HG03159 (cell line): ENCODE measurements at regions not wholly inside any gene's neighbourhood (a gene's known extent, or its start where the extent isn't known, plus 50 kb on each side); places are given as distances from the start of the nearest gene placed in this dataset.
"Not testable (repeated sequence)": the region's sequence is repeated elsewhere in the genome, so short reads cannot be mapped to it uniquely, and the experiment has no call there.

Experiments
- ATAC-seq: cut with Tn5 transposase; IDR thresholded peaks from one replicate; pipeline ENCODE4 v1.9.1; 2021; ENCODE audit warnings: mild to moderate bottlenecking, moderate library complexity; ENCODE audit not compliant: unreplicated experiment

DNA sequence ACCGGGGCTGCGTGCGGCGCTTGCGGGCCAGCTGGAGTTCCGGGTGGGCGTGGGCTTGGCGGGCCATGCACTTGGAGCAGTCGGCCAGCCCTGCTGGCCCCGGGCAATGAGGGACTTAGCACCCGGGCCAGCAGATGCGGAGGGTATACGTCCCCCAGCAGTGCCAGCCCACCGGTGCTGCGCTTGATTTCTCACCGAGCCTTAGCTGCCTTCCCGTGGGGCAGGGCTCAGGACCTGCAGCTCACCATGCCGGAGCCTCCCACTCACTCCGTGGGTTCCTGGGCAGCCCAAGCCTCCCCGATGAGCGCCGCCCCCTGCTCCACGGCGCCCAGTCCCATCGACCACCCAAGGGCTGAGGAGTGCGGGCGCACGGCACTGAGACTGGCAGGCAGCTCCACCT, 51.4 kb upstream of the INPP4B start:
- ATAC-seq = not testable (repeated sequence)

- ATAC-seq = no peak
Observed at GRCh38 chr4:142900622-142901021, 54.5 kb upstream of the INPP4B start.

GRCh38 chr4:142901166-142901662, 55.1 kb upstream of the INPP4B start:
- no peak for ATAC-seq

DNA sequence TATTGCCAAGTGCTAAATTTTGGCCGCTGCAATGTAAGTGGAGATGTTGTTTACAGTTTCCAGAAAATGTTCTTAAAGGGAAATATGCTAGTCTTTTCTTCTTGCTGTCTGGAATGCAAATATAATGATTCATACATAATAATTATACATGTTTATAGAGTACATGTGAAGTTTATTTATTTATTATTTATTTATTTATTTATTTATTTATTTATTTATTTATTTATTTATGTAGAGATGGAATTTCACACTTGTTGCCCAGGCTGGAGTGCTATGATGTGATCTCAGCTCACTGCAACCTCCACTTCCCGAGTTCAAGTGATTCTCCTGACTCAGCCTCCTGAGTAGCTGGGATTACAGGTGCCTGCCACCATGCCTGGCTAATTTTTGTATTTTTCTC, 57.5 kb upstream of the INPP4B start:
- not testable (repeated sequence) for ATAC-seq

DNA sequence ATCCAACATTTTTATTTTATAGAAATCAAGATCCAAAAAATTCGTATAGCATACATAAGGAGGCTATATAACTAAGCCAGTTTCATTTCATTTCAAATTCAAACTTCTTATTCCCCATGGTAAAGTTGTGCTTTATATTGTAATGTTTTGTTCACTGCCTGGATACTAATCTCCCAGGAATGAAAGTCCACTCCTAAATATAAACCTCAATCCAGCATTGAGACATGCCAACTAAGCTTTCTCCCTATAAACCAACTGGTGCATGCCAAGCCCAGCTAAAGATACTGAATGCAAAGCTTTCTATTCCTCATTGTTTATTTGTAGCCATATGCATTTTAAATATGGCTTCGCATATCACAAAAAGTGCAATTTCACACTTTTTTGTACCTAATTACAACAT, 63.8 kb upstream of the INPP4B start:
- no peak for ATAC-seq

GRCh38 chr4:142913034-142913433, 66.9 kb upstream of the INPP4B start:
- no peak for ATAC-seq

GRCh38 chr4:142913461-142914030, 67.4 kb upstream of the INPP4B start:
- ATAC-seq = no peak

- no peak for ATAC-seq
Observed at GRCh38 chr4:142917678-142918077, 71.6 kb upstream of the INPP4B start.

DNA sequence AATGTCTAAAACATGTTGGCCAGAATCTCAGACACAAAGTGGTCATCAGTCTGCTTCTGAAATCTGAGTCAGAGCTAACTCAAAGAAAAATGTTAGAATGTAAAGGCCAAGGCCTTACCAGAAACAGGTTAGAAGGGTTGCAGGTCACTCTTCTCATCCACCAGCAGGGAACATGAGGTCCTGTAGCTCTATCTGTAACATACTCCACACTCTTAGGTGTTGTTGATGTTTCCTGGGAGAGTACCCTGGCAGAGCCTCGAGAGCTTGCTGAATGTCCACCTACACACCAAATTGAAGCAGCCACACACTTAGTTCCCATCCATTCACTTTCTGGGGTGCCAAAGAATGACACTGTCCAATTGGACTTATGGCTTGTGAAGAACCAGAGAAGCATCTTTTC, 76.6 kb upstream of the INPP4B start:
- no peak for ATAC-seq

GRCh38 chr4:142923619-142924018, 77.5 kb upstream of the INPP4B start:
- no peak for ATAC-seq

DNA sequence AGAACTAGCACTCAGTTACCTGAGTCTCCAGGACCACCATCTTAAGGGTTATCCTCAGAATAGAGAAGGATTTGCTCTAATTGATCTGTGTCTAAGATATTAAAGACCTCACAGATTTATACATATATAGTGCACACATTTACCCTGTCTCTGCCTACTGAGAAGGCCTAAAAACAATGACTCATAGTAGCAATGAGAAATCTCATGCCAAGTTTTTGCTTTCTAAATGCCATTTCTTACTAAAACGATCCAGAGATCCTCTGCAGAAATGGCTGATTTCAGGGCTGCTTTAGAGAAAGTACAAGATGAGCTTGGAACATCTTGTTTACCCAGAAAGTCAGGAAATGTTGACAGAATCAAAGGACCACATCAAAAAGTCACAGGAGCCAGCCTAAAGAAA, 79.1 kb upstream of the INPP4B start:
- ATAC-seq = no peak

DNA sequence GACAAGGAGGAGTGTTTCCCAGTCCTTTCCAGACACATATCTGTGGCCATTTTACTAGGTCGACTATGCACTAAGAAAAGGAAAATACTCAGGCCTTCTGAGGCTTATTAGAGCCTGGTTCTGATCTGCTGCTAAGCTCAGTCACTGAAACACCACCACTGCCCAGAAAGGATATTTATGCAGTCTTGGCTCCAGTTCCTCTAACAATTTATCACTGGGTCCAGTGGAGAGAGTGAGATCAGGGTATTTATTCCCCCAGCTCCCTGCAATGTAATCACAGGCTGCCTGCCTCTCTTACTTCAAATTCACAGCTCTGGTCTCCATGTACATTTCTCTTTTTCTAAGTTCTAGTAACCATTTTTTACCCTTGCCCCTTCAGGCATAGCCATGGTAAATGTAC, 81.6 kb upstream of the INPP4B start:
- no peak for ATAC-seq

- no peak for ATAC-seq
Observed at GRCh38 chr4:142929526-142929925, 83.4 kb upstream of the INPP4B start.

- no peak for ATAC-seq
Observed at GRCh38 chr4:142933207-142933606, 87.1 kb upstream of the INPP4B start.

- no peak for ATAC-seq
Observed at GRCh38 chr4:142940425-142941330, 94.6 kb upstream of the INPP4B start.

GRCh38 chr4:142944565-142944964, 98.5 kb upstream of the INPP4B start:
- ATAC-seq = no peak

DNA sequence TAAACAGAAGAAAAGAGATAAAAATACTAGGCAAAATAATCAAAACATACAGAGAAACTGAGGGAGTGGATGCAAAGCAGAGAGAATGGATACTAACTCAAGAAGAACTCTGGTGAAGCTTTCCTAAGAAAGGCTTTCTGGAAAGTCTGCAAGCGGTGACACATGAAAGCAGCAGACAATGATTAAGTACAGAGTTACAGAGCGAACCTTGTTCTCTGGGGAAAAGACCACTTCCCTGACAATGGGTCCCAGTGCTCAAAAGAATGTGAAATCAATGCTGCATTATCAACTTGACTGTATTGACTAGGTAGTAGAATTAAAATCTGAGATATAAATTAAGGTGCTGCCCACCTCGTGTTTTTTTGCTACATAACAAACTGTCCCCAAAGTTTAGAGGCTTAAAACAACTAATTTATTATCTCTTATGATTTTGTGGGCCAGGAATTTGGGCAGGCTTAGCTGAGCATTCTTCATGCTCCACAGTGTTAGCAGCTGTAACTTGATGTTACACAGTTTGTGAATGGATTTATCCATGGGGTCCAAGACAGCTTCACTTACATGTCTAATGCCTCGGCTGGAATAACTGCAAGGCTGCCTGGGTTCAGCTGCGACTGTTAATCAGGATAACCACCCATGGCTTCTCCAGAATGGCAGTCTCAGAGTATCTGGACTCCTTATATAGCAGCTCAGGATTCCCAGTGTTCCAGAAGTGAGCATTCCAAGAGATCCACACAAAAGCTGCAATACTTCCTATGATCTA, 106.9 kb upstream of the INPP4B start:
- no peak for ATAC-seq

DNA sequence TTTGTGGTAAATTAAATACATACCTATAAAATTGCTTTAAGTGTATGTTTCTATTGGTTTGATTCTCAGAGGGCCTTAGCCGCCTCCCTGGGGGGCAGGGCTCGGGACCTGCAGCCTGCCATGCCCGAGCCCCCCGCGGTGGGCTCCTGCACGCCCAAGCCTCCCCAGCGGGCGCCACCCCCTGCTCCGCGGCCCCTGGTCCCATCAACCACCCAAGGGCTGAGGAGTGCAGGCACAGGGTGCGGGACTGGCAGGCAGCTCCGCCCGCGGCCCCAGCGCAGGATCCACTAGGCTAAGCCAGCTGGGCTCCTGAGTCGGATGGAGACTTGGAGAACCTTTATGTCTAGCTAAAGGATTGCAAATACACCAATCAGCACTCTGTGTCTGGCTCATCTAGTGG, 108.3 kb upstream of the INPP4B start:
- no peak for ATAC-seq

DNA sequence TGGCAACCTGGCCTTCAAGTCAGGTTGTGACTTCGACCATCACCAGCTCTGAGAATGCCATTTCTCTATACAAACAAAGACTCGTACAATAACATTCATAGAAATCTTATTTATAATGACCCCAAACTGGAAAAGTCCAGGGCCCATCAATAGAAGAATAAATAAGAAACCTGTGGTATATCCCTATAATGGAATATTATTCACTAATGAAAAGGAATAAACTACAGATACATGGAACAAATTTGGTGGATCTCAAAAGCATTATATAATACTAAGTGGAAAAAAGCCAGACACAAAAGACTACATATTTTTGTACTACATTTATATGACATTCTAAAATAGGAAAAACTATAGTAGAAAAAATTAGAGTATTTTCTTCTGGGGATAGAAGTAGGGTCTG, 109.4 kb upstream of the INPP4B start:
- ATAC-seq = no peak

GRCh38 chr4:142959173-142959572, 113.1 kb upstream of the INPP4B start:
- ATAC-seq = no peak

DNA sequence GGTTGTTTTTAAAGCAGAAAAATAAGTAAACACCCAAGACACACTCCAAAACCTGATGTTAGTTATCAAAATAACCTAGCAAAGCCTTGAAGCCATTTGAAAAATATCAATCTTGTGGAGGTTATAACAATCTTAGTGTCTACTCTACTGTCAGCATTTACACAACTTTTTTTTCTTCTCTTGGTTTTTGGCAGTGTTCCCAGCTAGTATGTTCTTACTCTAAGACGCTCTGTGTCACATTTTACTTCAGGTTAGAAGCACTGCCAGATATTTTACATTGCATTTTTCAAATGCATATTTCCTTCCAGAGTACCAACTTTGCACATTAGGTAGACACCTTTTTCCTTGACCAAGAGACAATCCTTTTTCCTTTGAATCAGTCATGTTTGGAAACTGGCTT, 114.0 kb upstream of the INPP4B start:
- ATAC-seq = no peak
